Tibial nerve (tissue), 4 donors: ENCODE measurements at regions not wholly inside any gene's neighbourhood (a gene's known extent, or its start where the extent isn't known, plus 50 kb on each side); places are given as distances from the start of the nearest gene placed in this dataset.

Source experiments
- DNase-seq, 2 donors: peaks; one replicate each; pipeline ENCODE4 v3.0.0-alpha.2; 2019; ENCODE audit warnings: low spot score in 2 of 2
- H3K27ac ChIP-seq, 4 donors: fragments of 200-600 bp; sonication (generic) in 3 of 4; one replicate each; pipeline ENCODE4 v1.5.1; 2017 to 2019; ENCODE audit warnings: mild to moderate bottlenecking in 1 of 4
- H3K27me3 ChIP-seq, 2 donors: fragments of 200-600 bp; sonication (generic) in 1 of 2; one replicate each; pipeline versions ENCODE4 v1.5.1 to v1.6.0; 2017 to 2019
- H3K36me3 ChIP-seq, 3 donors: fragments of 200-600 bp; sonication (generic); one replicate each; pipeline ENCODE4 v1.5.1; 2018 to 2019
- H3K4me1 ChIP-seq, 4 donors: fragments of 200-600 bp; sonication (generic) in 3 of 4; one replicate each; pipeline ENCODE4 v1.5.1; 2017 to 2019
- H3K4me3 ChIP-seq, 4 donors: fragments of 200-600 bp; sonication (generic) in 3 of 4; one replicate each; pipeline ENCODE4 v1.5.1; 2017 to 2019; ENCODE audit warnings: mild to moderate bottlenecking in 1 of 4, moderate library complexity in 1 of 4
- H3K9me3 ChIP-seq, 4 donors: fragments of 200-600 bp; sonication (generic) in 3 of 4; one replicate each; pipeline ENCODE4 v1.5.1; 2017 to 2019
- EP300 ChIP-seq, 2 donors: sonication (generic); formaldehyde crosslinking; IDR thresholded peaks; one replicate each; pipeline ENCODE4 v1.6.1; 2017; ENCODE audit warnings: antibody characterized with exemption in 2 of 2, mild to moderate bottlenecking in 1 of 2
- POLR2A ChIP-seq, 2 donors: fragments of 450-650 bp; IDR thresholded peaks; one replicate each; pipeline ENCODE4 v1.6.1; 2017; ENCODE audit warnings: antibody characterized with exemption in 2 of 2, mild to moderate bottlenecking in 2 of 2, moderate library complexity in 2 of 2
- WGBS, 2 donors: methylation state at CpG; one replicate each; pipeline ENCODE4 v1.1.5; 2018; 5-methylcytosine and 5-hydroxymethylcytosine counted together
- TF ChIP-seq, protein P1 (sequence below), 5 experiments: fragments of 200-600 bp in 3 of 5; fragments of 450-650 bp in 2 of 5; sonication (generic) in 3 of 5; IDR thresholded peaks; one replicate each; pipeline ENCODE4 v1.5.1; 2016 to 2019; ENCODE audit warnings: antibody characterized with exemption in 5 of 5, mild to moderate bottlenecking in 3 of 5, moderate library complexity in 2 of 5

DNA sequence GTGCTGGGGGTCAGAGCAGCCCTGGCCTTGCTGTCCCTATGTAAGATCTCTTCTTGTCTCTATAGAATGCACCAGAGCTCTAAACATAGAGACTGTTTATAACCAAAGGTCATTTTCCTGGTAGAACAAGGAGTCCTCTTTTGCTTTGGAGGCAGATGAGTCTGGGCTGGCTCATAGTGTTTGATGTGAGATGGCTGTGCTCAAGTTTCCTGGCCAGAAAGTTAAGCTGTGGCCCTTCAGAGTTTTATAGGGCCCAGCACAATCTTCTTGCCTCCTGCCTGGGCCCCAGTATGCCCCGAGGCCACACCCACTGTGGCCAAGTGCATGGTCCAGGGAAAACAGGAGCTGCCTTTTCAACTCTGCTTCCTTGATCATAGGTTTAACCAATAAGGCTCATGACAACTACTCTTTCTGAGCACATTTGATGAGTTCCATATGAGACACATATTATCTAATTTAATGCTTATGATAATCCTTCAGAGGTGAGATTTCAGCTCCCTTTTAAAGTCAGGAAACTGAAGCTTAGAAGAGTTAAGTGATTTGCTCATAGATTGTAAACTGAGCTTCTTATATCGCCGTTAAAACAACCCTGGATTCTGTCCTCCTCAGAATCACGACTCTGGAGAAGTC, 66.3 kb downstream of the MYCN start:
- DNase-seq, result no peak
- no peaks in the 10 kb centered on the region for H3K36me3 ChIP-seq
- H3K9me3 ChIP-seq, result peaks cover 0 to 14% (median 0%) of the 10 kb centered on the region in 4 donors
- no peaks in the 10 kb centered on the region for H3K4me1 ChIP-seq
- H3K4me3 ChIP-seq, result no peak overlapping the region
- H3K27me3 ChIP-seq, result peaks cover 0 to 8% of the 10 kb centered on the region in 2 donors
- WGBS, 2 donors, result 57 to 80% methylated on average over 4 of the region's 4 CpGs
- H3K27ac ChIP-seq, result no peak overlapping the region
- TF ChIP-seq, protein P1, sequence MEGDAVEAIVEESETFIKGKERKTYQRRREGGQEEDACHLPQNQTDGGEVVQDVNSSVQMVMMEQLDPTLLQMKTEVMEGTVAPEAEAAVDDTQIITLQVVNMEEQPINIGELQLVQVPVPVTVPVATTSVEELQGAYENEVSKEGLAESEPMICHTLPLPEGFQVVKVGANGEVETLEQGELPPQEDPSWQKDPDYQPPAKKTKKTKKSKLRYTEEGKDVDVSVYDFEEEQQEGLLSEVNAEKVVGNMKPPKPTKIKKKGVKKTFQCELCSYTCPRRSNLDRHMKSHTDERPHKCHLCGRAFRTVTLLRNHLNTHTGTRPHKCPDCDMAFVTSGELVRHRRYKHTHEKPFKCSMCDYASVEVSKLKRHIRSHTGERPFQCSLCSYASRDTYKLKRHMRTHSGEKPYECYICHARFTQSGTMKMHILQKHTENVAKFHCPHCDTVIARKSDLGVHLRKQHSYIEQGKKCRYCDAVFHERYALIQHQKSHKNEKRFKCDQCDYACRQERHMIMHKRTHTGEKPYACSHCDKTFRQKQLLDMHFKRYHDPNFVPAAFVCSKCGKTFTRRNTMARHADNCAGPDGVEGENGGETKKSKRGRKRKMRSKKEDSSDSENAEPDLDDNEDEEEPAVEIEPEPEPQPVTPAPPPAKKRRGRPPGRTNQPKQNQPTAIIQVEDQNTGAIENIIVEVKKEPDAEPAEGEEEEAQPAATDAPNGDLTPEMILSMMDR (IDR thresholded peaks at IDR 0.05), result no peak
- TF ChIP-seq POLR2A (IDR thresholded peaks at IDR 0.05), result no peak
- no peak for TF ChIP-seq EP300 (IDR thresholded peaks at IDR 0.05)

- Histone ChIP-seq H3K36me3 (no peaks in the 10 kb centered on the region), H3K4me1 (no peaks in the 10 kb centered on the region), H3K27me3 (peaks cover 0 to 3% of the 10 kb centered on the region in 2 donors), H3K4me3 (no peak overlapping the region), H3K27ac (no peak overlapping the region), H3K9me3 (peaks cover 0 to 14% (median 0%) of the 10 kb centered on the region in 4 donors)
- no peak for TF ChIP-seq POLR2A (IDR thresholded peaks at IDR 0.05)
- TF ChIP-seq, protein P1 (IDR thresholded peaks at IDR 0.05), result no peak
- peak in 1 of 2 donors; percentile 53 for TF ChIP-seq EP300 (IDR thresholded peaks at IDR 0.05)
- peak; percentile 18 to 39 for DNase-seq
- WGBS, 2 donors, result 52 to 54% methylated on average over 6 of the region's 6 CpGs
These were observed 65.6 kb downstream of the MYCN start for GRCh38 chr2:16005816-16006536.

- Histone ChIP-seq H3K27me3 (no peaks in the 10 kb centered on the region), H3K9me3 (peaks cover 0 to 14% (median 0%) of the 10 kb centered on the region in 4 donors), H3K4me1 (no peaks in the 10 kb centered on the region), H3K27ac (no peak overlapping the region), H3K36me3 (no peaks in the 10 kb centered on the region), H3K4me3 (no peak overlapping the region)
- DNase-seq, result no peak
- TF ChIP-seq, protein P1 (IDR thresholded peaks at IDR 0.05), result no peak
- no peak for TF ChIP-seq POLR2A (IDR thresholded peaks at IDR 0.05)
- WGBS, 2 donors, result 93 to 98% methylated on average over 2 of the region's 2 CpGs
These were observed 65.0 kb downstream of the MYCN start for GRCh38 chr2:16005389-16005788.

- TF ChIP-seq EP300 (IDR thresholded peaks at IDR 0.05) (no peak), POLR2A (IDR thresholded peaks at IDR 0.05) (no peak)
- TF ChIP-seq, protein P1 (IDR thresholded peaks at IDR 0.05), result no peak
- Histone ChIP-seq H3K27me3 (no peaks in the 10 kb centered on the region), H3K27ac (no peak overlapping the region), H3K4me1 (no peaks in the 10 kb centered on the region), H3K36me3 (no peaks in the 10 kb centered on the region), H3K9me3 (peaks cover 0 to 14% (median 0%) of the 10 kb centered on the region in 4 donors), H3K4me3 (no peak overlapping the region)
- no peak for DNase-seq
- WGBS, 2 donors, result 79 to 95% methylated on average over 4 of the region's 4 CpGs
These were observed 63.5 kb downstream of the MYCN start for GRCh38 chr2:16003809-16004208.

DNA sequence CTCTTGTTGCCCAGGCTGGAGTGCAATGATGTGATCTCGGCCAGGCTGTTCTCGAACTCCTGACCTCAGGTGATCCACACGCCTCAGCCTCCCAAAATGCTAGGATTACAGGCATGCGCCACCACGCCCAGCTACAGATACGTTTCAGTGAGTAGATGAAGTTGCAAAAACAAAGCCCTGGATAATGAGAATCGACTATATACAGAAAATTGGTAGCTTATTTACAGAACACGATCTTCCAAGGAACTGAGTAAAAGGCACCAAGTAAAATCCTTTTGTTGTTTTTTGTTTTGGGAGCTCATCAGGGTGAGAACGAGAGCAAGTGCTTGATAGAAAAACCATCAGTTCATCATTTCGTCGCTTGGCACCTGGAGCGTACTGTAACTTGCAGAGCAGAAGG, 62.8 kb downstream of the MYCN start:
- Histone ChIP-seq H3K9me3 (peaks cover 0 to 14% (median 0%) of the 10 kb centered on the region in 4 donors), H3K4me3 (no peak overlapping the region), H3K27ac (no peak overlapping the region), H3K4me1 (no peaks in the 10 kb centered on the region), H3K27me3 (no peaks in the 10 kb centered on the region), H3K36me3 (no peaks in the 10 kb centered on the region)
- WGBS, 2 donors, result 88 to 95% methylated on average over 12 of the region's 12 CpGs
- TF ChIP-seq, protein P1 (IDR thresholded peaks at IDR 0.05), result no peak
- TF ChIP-seq EP300 (IDR thresholded peaks at IDR 0.05) (no peak), POLR2A (IDR thresholded peaks at IDR 0.05) (no peak)
- no peak for DNase-seq
